ENCODE measurements at regions not wholly inside any gene's neighbourhood (a gene's known extent, or its start where the extent isn't known, plus 50 kb on each side); places are given as distances from the start of the nearest gene placed in this dataset.

DNA sequence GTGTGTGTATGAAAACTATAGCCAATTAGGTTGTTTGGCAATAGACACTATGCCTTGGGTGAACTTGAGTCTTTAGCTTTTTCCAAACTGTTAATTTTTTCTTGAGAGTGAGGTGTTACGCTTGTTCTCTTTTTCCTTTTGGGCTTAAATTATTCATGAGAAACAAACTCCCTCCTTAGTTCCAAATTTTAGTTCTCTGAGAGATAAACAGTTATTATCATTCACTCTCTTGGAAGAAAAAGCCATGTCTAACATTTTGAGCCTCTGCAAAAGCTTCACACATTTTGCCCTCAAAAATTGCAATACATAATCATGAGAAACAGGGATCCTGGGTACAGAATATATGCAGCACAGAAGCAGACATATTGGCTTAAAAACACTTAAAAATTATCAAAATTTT is 1353.9 kb upstream of the MAP3K7 start:
- TF ChIP-seq CTCF (IDR thresholded peaks at IDR 0.05; ENCODE audit: low read depth, low read length, missing control alignments): no peak
- DNase-seq (ENCODE audit: low read depth): no peak
- no peak overlapping the region for H3K4me3 ChIP-seq (ENCODE audit: low read depth, low read length)

DNA sequence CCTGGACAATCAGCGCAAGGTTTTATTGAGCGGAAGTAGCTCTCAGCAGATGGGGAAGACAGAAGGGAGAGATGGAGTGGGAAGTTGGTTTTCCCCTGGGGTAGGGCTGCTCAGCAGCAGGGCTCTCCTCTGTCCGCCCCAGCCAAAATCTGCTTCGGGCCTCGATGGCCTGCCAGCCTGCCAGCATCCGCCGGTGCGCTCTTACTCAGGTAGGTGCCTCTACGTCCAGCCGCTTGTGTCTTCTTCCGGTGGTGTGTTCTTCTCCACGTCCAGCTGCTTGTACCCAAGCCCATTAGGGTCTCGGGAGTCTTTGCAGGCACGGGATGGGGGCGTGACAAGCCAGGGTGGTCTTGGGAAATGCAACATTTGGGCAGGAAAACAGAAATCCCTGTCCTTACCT is 1340.0 kb upstream of the MAP3K7 start:
- TF ChIP-seq CTCF (IDR thresholded peaks at IDR 0.05; ENCODE audit: low read depth, low read length, missing control alignments): no peak
- no peak for DNase-seq (ENCODE audit: low read depth)
- H3K4me3 ChIP-seq (ENCODE audit: low read depth, low read length): no peak overlapping the region

GRCh38 chr6:91926361-91926760 is 1339.5 kb upstream of the MAP3K7 start:
- DNase-seq (ENCODE audit: low read depth): no peak
- TF ChIP-seq CTCF (IDR thresholded peaks at IDR 0.05; ENCODE audit: low read depth, low read length, missing control alignments): no peak
- no peak overlapping the region for H3K4me3 ChIP-seq (ENCODE audit: low read depth, low read length)

GRCh38 chr6:91911945-91912344 is 1325.1 kb upstream of the MAP3K7 start:
- no peak overlapping the region for H3K4me3 ChIP-seq (ENCODE audit: low read depth, low read length)
- TF ChIP-seq CTCF (IDR thresholded peaks at IDR 0.05; ENCODE audit: low read depth, low read length, missing control alignments): no peak
- DNase-seq (ENCODE audit: low read depth): no peak

DNA sequence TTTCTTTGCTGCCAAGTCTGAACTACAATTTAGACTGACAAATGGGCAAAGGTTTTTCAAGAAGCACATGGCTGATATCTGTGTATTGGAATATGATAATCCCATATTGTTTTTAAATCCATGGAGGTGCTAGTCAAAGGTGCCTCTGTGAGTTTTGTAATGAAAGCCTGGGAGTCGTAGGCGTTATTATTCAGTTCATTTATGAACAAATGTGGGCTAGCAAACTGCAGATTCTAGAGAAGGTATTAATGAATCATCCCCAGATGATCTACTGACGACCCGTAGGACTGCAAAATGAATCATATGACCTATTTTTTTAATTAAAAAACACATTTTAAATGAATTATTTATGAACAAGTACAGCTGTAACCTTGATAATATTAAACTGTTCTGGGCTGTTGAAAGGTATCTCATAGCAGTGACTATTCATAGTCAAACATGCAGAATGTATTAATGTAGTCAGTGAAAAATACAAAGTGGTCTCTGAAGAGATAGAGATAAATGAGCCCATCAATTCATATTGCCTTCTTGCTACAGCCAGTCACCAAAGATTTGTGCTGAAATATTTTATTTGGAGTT is 1317.8 kb upstream of the MAP3K7 start:
- no peak for DNase-seq (ENCODE audit: low read depth)
- TF ChIP-seq CTCF (IDR thresholded peaks at IDR 0.05; ENCODE audit: low read depth, low read length, missing control alignments): no peak
- H3K4me3 ChIP-seq (ENCODE audit: low read depth, low read length): no peak overlapping the region

DNA sequence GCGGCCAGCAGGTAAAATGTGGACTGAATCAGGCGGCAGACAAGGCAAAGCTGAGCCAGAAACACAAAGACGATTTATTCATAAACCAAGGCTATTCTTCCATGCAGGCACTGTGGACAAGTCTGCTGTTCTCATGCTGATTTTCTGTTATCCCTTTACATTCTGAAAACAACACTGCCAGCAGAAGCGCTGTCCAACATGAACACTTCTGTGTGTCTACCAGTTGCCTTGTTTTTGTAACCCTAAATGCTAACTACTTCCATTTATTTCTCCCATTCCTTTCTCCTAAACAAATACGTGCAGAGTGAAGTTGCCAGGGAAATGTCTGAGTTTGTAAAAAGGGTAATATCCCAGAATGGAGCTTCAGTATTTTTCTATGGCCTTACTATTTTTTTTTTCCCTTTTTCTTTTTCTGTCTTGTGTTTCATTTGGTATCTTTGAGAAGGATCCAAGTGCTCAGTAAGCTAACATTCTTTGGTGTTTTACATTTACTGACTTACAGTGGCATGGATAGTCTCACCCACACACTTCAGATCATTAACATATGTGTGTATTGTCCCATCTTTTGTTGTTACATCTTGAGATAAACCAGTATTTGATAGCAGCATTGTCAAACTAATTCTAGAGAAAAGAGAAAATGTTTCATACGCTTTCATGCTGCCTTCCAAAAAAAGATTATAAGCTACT is 1308.9 kb upstream of the MAP3K7 start:
- no peak for DNase-seq (ENCODE audit: low read depth)
- TF ChIP-seq CTCF (IDR thresholded peaks at IDR 0.05; ENCODE audit: low read depth, low read length, missing control alignments): no peak
- H3K4me3 ChIP-seq (ENCODE audit: low read depth, low read length): no peak overlapping the region
